Activated CD8-positive, alpha-beta memory T cell treated with anti-CD3 and anti-CD28 coated beads, Interleukin-2, amount 50 U/mL, for 4 hours (primary cell): ENCODE measurements at regions not wholly inside any gene's neighbourhood (a gene's known extent, or its start where the extent isn't known, plus 50 kb on each side); places are given as distances from the start of the nearest gene placed in this dataset.
"Not testable (repeated sequence)": the region's sequence is repeated elsewhere in the genome, so short reads cannot be mapped to it uniquely, and the experiment has no call there.

Source experiments
- DNase-seq: peaks from one replicate; pipeline ENCODE4 v3.0.0-alpha.2; 2020

DNA sequence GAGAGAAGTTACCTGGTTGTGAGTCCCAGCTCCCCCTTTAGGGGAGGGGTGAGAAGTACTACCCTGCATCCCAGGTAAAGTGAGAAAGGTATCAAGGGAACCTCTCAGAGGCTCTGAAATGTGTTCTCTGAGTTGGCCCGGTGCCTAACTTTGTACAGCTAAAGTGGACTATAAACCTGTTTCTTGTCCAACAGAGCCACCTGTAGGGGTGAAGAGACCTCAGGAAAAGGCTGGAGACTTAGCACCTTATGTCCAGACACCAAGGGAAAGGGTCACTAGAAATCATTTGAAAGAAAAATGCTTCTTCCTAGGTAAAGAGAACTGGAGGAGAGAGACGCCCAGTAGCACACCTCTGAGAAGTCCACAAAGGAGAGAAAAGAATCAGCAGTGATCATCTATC is 108.3 kb upstream of the KIF2A start:
- no peak for DNase-seq

DNA sequence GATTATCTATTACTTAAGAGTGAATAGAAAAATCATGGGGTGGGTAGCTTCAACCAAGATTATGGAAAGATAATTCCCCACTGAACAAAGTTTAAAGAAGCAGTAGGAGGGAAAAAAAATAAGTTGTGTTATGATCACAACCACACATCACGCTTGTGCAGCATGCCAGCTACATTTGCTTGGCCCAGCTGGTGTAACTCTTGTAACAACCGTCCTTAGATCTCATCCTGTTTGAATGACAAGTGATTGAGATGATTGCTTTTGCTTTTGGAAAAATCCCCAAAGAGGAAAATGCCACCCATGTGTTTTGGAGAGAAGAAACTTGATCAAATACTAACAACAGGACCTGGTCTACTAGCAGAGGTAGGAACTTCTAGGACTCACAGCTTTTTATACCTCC is 107.6 kb upstream of the KIF2A start:
- no peak for DNase-seq

DNA sequence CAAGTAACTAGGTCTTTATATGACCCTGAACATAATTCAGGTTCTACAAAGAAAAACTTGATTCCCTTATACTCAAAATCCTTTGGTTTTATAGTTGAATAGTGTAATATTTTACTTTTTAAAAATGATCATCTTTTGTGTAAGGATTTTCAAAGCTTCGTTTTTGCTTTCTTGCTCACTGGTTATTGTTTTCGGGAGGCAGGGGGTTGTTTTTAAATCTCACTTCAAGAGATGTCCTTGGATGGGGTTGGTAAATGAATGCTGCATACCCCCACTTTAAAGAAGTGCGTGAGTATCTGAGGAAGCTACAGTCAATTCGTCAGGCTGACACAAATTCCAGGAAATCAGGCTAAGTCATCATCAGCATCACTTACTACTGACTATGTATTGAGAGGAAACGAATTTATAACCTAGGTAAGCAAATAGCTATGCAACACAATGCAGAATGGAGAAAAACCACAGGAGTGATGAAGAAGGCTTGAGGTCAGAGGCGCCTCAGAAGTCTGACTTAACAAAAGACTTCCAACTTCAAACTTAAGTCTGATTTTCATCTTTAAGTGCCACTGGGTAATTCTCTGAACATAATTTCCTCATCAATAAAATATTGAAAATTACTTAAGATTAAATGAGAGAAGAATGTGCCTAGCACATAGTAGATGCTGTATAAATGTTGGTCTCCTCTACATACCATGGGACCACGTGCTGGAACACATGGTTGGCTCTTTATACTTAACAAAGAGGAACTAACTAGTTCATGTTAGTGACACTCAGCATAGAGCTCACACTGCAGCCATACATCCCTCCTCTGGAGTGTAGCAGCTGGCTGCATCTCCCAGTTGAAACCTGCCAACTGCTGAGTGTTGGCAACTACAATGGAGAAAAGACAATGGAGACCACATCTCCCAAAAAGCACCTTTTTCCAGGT is 106.0 kb upstream of the KIF2A start:
- DNase-seq, result no peak

DNA sequence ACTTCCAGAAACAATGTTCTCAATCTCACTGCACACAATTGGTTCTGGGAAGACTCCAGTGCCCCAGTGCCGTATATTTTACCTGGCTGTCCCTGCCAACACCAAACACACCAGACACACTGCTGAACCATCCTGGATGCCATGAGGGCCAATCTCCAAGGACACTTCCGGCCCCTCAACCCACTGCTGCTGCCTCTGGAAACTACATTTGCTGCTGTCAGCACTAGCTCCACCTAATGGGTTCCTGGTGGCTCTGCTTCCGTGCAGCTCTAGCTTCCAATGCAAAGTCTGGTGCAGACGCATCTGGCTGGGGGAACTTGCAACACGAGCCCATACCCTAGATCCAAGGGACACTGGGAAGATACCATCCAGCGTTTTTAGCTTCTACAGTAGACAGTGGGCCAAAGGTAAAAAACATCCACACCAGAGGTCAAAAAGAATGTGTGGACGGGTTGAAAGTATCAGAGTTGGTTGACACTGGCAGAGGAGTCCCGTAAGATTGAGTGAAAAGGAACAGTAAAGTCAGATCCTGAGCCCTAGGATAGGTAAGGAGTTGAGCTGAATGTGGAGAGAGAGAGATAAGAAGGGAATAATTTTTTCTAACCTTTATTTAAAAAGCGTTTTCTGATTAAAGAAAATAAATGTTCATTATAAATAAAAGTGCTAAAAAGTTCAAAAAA is 99.7 kb upstream of the KIF2A start:
- DNase-seq, result no peak

DNA sequence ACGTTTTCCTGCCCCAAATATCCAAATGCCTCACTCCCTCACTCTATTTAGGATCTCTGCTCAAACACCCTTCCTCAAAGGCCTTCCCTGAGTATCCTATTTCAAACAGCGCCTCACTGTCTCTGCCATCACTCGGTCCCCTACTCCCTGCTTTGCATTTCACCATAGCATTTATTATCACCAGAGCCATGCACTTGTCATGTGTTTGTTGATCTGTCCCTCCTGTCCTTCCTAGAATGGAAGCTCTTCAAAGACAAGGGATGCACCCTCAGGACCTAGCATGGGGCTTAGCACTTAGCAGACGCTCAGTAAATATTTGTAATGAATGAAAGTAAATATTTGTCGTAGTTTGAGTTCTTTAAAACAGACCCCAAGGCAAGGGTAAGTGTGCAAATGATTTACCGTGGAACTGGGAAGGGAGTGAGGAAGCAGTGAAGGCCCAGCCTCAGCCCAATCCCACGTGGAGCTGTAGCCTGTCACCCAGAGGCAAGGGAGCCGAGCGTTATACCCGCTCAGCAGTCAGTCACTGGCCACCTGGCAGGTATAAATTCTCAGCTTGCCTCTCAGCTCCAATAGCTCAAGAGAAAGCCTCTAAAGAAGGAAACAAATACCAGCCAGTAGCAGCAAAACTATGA is 97.7 kb upstream of the KIF2A start:
- DNase-seq, result no peak

DNA sequence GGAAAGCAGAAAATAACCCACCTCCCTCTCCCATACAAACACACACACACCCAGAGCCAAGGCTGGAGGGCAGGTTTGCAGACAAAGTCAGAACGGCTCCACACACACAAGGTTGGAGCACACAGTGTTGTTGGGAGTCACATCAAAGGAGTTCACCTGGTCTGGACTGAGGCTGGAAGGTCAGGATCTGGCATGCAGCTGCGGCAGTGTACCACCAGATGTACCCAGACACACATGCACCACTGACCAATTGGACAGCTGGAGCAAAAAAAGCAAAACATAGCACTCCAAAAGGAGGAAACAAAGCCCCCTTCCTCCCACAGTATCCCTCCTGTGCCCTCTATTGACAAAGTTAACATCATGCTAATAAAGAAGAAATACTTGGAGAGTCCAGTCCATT is 94.6 kb upstream of the KIF2A start:
- no peak for DNase-seq

DNA sequence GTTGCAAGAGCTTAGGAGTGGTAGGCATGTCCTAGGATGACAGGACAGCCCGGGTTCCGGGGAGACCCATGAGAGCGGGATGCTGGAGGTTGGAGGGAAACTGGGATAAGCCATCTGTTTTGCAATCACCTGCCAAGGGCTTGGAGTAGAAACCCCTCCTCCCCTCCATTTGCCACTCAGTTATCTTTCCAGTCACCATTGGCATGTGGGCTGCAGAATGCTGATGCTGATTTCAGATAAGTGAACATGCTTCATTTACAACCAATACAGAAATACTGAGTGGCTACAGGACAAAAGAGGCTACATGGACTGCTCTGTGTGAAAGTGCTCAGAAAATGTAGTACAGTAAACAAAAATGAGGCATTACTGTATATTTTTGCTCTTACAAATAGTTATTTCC is 93.4 kb upstream of the KIF2A start:
- DNase-seq, result no peak

DNA sequence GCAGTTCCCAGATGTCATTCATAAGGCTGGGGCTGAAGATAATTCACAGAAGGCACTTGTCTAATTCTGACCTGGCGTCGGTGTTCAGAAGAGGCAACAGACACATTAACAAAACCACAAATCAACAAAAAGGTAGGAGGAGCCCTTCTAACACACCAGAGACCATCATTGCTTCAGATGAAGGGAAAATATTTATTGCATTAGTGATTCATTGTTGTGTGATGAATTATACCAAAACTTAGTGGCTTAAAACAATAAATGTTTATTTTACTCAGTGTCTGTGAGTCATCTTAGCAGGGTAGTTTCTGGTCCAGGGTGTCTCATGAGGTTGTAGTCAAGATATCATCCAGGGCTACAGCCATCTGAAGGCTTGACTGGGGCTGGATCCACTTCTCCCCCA is 91.3 kb upstream of the KIF2A start:
- DNase-seq, result no peak

DNA sequence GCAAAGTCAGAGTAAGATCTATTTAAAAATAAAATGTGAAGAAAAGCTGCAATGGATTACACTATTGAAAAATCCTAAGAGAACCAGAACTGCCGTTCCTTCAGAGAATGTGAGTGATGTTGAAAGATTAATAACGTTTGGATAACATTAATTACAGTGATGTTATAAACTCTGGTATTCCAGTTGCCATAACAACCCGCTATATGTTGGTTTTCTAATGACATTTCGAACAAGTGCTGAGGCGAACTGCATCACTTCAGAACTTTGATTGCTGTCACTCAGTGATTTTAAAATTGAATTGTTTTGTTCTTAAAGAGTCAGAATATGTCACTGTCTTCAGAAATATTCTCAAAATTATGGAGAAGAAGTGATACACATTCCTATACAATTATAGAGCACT is 89.4 kb upstream of the KIF2A start:
- not testable (repeated sequence) for DNase-seq

DNA sequence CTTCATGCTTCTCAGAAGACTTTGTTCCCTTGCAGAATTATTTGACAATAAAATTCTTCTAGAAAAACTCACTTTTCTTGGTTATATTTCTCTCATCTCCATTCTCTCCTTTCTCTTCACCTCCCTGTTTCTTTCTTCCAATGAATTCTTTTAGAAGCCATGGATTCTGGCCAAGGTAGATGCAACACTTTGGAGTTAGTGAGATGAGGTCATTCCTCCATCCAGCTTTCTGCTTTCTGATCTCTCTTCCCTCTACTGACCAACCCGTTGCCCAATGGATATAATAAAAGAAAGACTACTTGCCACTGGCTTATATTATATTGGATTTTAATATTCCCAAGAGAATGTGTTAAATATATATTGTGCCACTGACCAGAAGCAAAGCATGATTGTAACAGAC is 88.9 kb upstream of the KIF2A start:
- DNase-seq, result not testable (repeated sequence)

DNA sequence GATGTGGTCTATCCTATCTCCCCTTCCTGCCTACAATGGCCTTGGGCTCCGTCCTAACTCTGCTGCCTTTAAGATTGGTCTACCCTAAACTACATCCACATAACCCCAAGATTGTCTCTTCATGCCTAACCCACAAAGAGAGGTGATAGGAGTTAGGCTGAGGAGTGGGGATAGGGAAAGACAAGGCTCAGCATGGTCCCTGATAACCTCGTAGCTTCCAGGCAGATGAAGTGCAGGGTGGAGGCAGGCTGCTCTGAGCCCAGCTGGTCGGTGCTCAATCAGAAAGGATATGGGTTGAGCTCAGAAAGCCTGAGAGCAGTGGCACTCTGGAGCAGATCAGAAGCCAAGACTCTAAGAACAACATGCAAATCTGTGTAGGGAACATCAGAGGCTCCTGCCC is 87.1 kb upstream of the KIF2A start:
- DNase-seq, result not testable (repeated sequence)

DNA sequence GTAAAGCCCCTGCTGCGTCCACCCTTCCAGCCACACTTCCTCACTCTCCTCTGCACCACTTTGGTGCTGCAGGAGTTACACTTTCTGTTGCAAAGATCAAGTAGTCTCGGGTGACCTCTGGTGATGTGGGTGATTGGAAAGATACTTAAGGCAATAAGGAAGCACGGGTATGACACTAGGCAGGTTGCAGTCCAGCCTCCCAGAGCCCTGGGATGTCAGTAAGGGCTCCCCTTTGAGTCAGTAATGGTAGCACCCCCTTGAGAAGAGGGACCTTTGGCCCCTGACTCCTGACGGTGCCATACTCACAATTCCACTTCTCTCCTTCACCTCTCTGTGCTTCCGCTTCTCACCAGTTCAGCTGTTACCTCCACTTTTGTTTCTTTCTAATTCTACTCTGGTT is 84.1 kb upstream of the KIF2A start:
- DNase-seq, result not testable (repeated sequence)

DNA sequence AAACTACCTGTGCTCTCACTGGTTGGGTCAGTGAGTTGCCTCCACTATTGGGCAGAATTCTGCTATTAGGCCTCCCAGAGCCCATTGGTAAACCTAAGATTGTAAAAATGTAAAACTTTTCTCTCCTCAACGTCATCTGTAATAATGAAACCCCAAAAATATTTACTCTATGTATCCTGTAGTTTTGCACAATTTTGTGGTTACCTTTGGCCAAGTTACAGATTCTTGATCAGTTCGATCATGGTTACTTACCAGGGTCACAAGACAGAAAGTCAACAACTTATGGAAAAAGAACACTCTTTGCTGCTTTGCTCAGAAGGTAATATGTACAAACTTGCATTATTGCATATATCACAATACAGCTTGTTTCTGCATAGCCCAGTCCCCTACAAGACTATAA is 83.7 kb upstream of the KIF2A start:
- DNase-seq, result not testable (repeated sequence)

DNA sequence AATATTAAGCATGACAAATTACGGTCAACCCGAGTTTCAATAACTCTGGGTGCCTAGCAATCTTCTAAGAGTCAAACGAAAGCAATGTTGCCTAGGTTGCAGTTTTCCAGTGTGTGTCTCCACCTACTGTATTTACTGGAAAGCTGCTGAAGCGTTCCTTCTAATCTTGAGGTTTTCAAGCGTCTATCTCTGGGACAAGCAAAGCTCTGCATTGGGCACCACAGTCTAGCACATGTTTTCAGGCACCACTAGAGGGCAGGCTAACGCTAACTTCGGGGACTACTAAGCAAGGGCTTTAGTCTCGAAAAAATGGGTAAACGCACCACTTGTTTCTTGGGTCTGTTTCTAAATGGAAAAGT is 82.7 kb upstream of the KIF2A start:
- DNase-seq, result peak; percentile 75

DNA sequence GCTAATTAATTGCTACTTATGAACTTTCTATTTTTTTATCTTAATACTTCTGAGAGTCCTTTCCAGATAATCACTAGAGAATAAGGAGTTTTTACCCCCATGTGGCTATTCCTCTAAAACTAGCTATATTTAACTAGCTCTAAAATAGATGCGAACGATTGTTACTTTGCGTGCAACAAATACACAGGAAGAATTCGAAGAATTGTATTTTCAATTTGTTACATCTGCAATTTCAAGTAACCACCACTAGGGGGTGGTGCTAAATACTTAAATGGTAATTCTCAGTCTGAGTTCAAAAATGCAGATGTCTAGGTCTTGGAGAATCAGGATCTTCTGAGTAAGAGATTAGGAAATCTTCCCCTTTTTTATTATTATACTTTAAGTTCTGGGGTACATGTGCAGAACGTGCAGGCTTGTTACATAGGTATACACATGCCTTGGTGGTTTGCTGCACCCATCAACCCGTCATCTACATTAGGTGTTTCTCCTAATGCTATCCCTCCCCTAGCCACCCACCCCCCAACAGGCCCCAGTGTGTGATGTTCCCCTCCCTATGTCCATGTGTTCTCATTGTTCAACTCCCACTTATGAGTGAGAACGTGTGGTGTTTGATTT is 80.9 kb upstream of the KIF2A start:
- DNase-seq, result not testable (repeated sequence)

DNA sequence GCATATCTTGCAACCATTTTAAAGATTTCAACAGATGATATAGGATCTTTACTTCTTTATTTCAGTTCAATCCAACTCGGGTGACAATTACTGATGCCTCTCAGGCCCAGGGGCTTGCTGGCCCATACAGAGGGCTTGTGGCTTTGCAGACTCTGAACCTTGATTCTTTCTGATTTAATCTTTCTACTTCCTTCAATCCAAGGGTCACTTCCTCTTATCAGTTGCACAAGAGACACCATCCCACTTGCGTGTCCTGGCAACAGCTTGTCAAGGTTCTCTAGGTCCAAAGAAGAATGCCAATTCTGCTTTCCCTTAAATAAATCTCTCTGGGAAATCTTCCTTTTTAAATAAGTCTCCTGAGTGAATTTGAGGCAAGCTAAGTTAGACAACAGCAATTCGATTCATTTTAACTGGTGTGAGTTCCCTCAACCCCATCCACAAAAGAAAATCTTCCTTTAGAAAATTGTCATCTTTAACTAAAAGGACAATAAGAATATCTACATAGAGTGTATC is 75.1 kb upstream of the KIF2A start:
- not testable (repeated sequence) for DNase-seq

DNA sequence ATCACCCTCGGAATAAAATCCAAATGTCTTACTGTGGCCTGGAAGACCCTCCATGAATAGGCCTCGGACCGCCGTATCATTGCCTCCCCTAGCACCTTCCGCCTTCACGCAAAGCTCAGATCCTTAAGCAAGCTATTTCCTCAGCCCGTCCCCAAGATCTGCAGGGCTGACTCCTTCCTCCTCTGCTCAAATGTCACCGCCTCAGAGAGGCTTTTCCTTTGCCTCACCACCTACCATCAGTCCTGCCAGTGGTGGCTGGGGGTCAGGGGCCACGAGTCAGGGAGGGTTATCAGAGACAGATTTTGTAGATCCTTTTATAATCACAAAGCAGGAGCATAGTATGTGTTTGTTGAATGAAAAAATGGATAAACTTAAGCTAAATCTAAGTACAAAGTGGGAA is 74.4 kb upstream of the KIF2A start:
- DNase-seq, result no peak

DNA sequence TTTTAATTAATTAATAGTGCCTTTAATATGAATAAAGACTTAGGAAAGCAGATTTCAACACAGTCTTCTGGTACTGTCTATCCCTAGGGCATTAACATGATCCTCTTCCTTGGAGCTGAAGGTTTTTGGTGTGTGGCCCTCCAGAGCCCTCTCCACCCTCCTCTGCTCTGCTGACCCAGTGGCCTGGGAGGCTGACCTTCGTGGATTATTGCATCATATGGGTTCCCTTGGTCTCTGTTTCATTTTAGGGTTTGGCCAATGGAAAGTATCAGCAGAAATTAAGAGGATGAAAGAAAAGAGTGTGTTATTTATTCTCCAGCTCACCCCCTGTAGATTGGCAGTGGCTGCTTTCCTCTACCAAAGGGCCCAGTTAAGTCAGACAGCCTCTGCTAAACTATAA is 73.8 kb upstream of the KIF2A start:
- DNase-seq, result not testable (repeated sequence)

DNA sequence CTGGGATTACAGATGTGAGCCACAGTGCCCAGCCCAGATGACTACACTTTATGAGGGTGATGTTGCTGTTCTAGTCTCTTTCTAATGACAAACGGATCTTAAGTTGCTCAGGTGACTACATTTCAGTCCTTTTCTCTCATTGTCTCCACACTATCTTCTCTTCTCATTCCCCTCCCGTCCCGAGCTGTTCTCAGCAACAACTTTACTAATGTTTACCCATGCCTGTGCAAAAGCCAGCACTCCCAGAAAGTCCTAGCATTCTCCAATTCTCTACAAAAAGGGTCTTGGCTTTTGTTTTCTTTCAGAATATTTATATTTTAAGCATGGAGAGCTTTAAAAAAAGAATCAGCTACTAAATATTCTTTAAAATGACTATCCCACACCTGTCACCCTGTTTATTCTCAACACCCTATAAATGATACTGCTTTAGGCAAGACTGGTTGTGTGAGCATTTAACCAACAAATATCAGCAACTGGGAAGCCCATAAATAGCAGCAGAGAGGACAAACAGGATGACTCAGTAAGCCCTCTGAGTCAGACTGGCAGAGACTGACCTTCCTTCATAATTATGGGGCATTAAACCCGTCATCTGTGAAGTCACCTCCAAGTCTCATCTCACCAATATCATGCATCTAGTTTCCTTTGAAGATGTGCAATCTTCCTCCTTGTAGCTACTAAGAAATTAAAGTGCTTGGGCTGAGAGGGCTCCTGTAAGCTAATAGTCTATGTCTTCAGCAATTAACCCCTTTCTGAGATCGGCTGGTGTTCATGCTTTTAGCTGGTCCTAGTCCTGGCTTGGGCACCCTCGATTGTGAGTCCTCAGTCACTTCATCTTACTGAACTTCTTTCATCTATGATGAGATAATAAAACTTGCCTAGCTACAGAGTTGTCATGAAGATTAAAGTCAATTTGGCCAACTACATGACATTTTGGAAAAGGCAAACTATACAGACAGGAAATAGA is 72.6 kb upstream of the KIF2A start:
- DNase-seq, result not testable (repeated sequence)

DNA sequence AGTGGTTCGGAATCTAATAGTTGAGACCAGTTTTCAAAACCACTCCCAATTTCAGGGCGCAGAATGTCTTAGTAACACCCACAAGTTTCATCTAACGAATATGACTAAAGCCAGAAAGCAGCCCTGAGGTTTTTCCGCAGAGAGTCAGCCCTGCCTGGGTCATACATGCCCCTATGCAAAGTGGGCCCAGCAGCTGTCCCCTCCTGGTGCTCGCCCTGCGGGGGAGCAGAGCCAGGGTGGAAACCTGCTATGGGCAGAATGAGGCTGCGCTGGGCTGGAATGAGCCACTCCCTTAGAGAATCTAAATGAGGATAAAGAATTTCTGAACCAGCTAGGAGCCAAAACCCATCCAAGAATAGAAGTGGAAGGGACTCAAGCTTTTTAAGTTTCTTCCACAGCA is 69.4 kb upstream of the KIF2A start:
- not testable (repeated sequence) for DNase-seq

DNA sequence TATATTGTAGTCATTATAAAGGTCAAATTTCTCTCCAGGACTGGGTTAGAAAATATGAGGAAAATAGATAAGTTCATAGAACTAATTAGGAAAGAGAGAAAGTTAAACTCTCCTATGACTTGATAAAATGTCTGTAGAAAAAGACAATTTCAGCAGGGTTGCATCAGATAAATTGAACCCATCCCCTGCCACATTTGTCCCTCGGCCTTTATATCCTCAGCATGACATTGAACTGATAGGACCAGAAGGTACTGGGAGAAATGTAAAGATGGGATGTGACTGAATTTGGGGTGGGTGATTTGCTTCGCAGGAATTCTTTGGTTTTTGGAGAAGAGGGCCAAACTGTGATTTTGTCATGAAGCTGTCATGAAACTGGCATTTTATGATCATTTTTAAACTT is 68.1 kb upstream of the KIF2A start:
- not testable (repeated sequence) for DNase-seq

DNA sequence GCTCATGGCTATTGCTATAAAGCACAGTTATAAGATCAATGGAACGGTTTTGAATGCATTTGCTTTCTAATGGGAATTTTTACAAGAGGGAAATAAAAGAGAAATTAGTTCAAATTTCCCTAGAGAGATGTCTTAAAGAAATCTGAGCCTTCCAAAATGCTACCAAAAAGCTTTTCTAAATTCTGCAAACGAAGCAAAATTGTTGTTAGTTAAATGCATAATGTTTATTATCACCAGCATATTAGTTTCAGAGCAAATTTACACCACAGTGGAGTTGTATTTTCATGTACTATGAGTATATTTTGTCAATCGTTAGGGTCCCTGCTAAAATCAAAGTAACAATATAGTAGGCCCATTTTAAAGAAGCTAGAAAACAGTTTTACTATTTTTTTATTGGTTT is 67.4 kb upstream of the KIF2A start:
- DNase-seq, result not testable (repeated sequence)
